GM23338 (cell line): ENCODE measurements at regions not wholly inside any gene's neighbourhood (a gene's known extent, or its start where the extent isn't known, plus 50 kb on each side); places are given as distances from the start of the nearest gene placed in this dataset.

Source experiments
- ATAC-seq: fragments of 200-7000 bp; cut with Tn5 transposase; 3 replicates; pipeline ENCODE4 v1.9.1; 2020
- DNase-seq: peaks from one replicate; pipeline ENCODE4 v3.0.0-alpha.2; 2015; ENCODE audit warnings: low spot score
- H2AFZ ChIP-seq: fragments of 200-600 bp; sonication (generic); 2 replicates; pipeline ENCODE4 v1.8.0; 2016; ENCODE audit warnings: antibody characterized with exemption, mild to moderate bottlenecking, moderate library complexity
- H3F3A ChIP-seq: fragments of 200-600 bp; sonication (generic); replicated peaks from 2 replicates; pipeline ENCODE4 v1.8.0; 2017; ENCODE audit warnings: antibody characterized with exemption, mixed run types, low read depth
- H3K27ac ChIP-seq: fragments of 200-600 bp; sonication (generic); 2 replicates; pipeline ENCODE4 v1.6.1; 2016; ENCODE audit warnings: low read depth
- H3K27me3 ChIP-seq: fragments of 200-600 bp; sonication (generic); 2 replicates; pipeline ENCODE4 v1.8.0; 2016; ENCODE audit warnings: mild to moderate bottlenecking, mixed run types, moderate library complexity; ENCODE audit not compliant: insufficient read depth
- H3K36me3 ChIP-seq: fragments of 200-600 bp; sonication (generic); 2 replicates; pipeline ENCODE4 v1.8.0; 2016; ENCODE audit warnings: mild to moderate bottlenecking; ENCODE audit not compliant: insufficient read depth
- H3K4me1 ChIP-seq: fragments of 200-600 bp; sonication (generic); 2 replicates; pipeline ENCODE4 v1.8.0; 2016; ENCODE audit warnings: mild to moderate bottlenecking, moderate library complexity; ENCODE audit not compliant: insufficient read depth
- H3K4me2 ChIP-seq: fragments of 200-600 bp; sonication (generic); 2 replicates; pipeline ENCODE4 v1.7.1; 2017; ENCODE audit warnings: mixed run types
- H3K4me3 ChIP-seq: fragments of 200-600 bp; sonication (generic); 2 replicates; pipeline ENCODE4 v1.6.1; 2016; ENCODE audit warnings: mixed run types
- H3K79me2 ChIP-seq: fragments of 200-600 bp; sonication (generic); replicated peaks from 2 replicates; pipeline ENCODE4 v1.8.0; 2017; ENCODE audit warnings: mild to moderate bottlenecking; ENCODE audit not compliant: insufficient read depth
- H3K9me2 ChIP-seq: fragments of 200-600 bp; sonication (generic); 2 replicates; pipeline ENCODE4 v1.8.0; 2017; ENCODE audit not compliant: insufficient read depth
- H4K20me1 ChIP-seq: fragments of 200-600 bp; sonication (generic); replicated peaks from 2 replicates; pipeline ENCODE4 v1.8.0; 2017; ENCODE audit warnings: mild to moderate bottlenecking; ENCODE audit not compliant: insufficient read depth
- H3K27ac Mint-ChIP-seq: 2 replicates; pipeline ENCODE4 v1.8.0; 2020; ENCODE audit warnings: inconsistent platforms, mild to moderate bottlenecking, moderate library complexity, mixed read lengths
- H3K27me3 Mint-ChIP-seq: 3 replicates; pipeline ENCODE4 v1.8.0; 2022; ENCODE audit warnings: low read depth, mild to moderate bottlenecking, moderate library complexity, mixed read lengths, inconsistent platforms; ENCODE audit not compliant: insufficient read depth, poor library complexity
- H3K36me3 Mint-ChIP-seq: 3 replicates; pipeline ENCODE4 v1.8.0; 2021; ENCODE audit warnings: low read depth, mild to moderate bottlenecking, inconsistent platforms, moderate library complexity, mixed read lengths
- H3K4me1 Mint-ChIP-seq: 3 replicates; pipeline ENCODE4 v1.8.0; 2020; ENCODE audit warnings: mild to moderate bottlenecking, inconsistent platforms, mixed read lengths
- H3K4me3 Mint-ChIP-seq: 3 replicates; pipeline ENCODE4 v1.8.0; 2021; ENCODE audit warnings: moderate library complexity, mild to moderate bottlenecking, inconsistent platforms, mixed read lengths
- H3K9me3 Mint-ChIP-seq: 3 replicates; pipeline ENCODE4 v1.8.0; 2020; ENCODE audit warnings: moderate library complexity, mild to moderate bottlenecking, inconsistent platforms, mixed read lengths
- CTCF ChIP-seq, 2 experiments: fragments of 200-600 bp in 1 of 2; sonication (generic) in 1 of 2; conservative IDR thresholded peaks; 2 replicates each; pipeline versions ENCODE4 v1.5.1 to v1.6.1; 2016 to 2017; ENCODE audit warnings: antibody characterized with exemption in 2 of 2, low read depth in 2 of 2, mild to moderate bottlenecking in 2 of 2, moderate library complexity in 1 of 2
- EZH2 ChIP-seq: fragments of 200-600 bp; sonication (generic); IDR thresholded peaks from one replicate; pipeline ENCODE4 v1.8.0; 2017; ENCODE audit warnings: antibody characterized with exemption, mild to moderate bottlenecking, low read depth; ENCODE audit not compliant: unreplicated experiment
- EZH2phosphoT487 ChIP-seq: fragments of 200-600 bp; sonication (generic); IDR thresholded peaks from one replicate; pipeline ENCODE4 v1.8.1; 2018; ENCODE audit warnings: antibody characterized with exemption; ENCODE audit not compliant: unreplicated experiment
- STAT1 ChIP-seq: IDR thresholded peaks from one replicate; pipeline ENCODE4 v1.6.1; 2016; ENCODE audit warnings: antibody characterized with exemption; ENCODE audit not compliant: unreplicated experiment
- ZNF114 ChIP-seq: fragments of 250-450 bp; sonication (Bioruptor Pico); IDR thresholded peaks from 2 replicates; pipeline ENCODE4 v1.5.0; 2020; ENCODE audit warnings: mild to moderate bottlenecking, moderate library complexity
- ZNF331 ChIP-seq: fragments of 250-450 bp; sonication (Bioruptor Pico); IDR thresholded peaks from 2 replicates; pipeline ENCODE4 v1.5.0; 2020; ENCODE audit warnings: low read depth, mild to moderate bottlenecking, moderate library complexity
- ZNF462 ChIP-seq: fragments of 250-450 bp; sonication (Bioruptor Pico); IDR thresholded peaks from 2 replicates; pipeline ENCODE4 v1.5.0; 2020; ENCODE audit warnings: mild to moderate bottlenecking, moderate library complexity
- TF ChIP-seq, protein P1 (sequence below): IDR thresholded peaks from one replicate; pipeline ENCODE4 v1.6.1; 2018; ENCODE audit warnings: antibody characterized with exemption; ENCODE audit not compliant: unreplicated experiment
- TF ChIP-seq, protein P2 (sequence below): IDR thresholded peaks from 2 replicates; pipeline ENCODE4 v1.6.1; 2016; ENCODE audit warnings: antibody characterized with exemption

- Histone ChIP-seq H3K27ac (no peak overlapping the region), H3K79me2 (no peaks in the 10 kb centered on the region), H3K4me1 (no peaks in the 10 kb centered on the region), H2AFZ (no peak overlapping the region; the same call in 1 of the 2 replicates), H3K9me2 (peaks cover 4% of the 10 kb centered on the region; the same call in 1 of the 2 replicates), H3F3A (no peaks in the 10 kb centered on the region), H3K4me3 (no peak overlapping the region), H3K36me3 (no peaks in the 10 kb centered on the region), H4K20me1 (no peaks in the 10 kb centered on the region), H3K27me3 (no peaks in the 10 kb centered on the region), H3K4me2 (no peak overlapping the region)
- H3K9me3 Mint-ChIP-seq, result no peaks in the 10 kb centered on the region
- TF ChIP-seq EZH2, result no peak
- TF ChIP-seq ZNF114 (CRISPR knock-in tag), result no peak
- TF ChIP-seq EZH2phosphoT487, result no peak
- DNase-seq (no peak), ATAC-seq (no peak)
- no peak overlapping the region for H3K27ac Mint-ChIP-seq
- no peaks in the 10 kb centered on the region for H3K36me3 Mint-ChIP-seq
- H3K4me3 Mint-ChIP-seq, result no peak overlapping the region
- H3K4me1 Mint-ChIP-seq, result peaks cover 3% of the 10 kb centered on the region; the same call in 2 of the 3 replicates
- H3K27me3 Mint-ChIP-seq, result no peaks in the 10 kb centered on the region
Measured at GRCh38 chr5:22916393-22916792, 63.2 kb upstream of the CDH12 start.

- Histone ChIP-seq H3K4me3 (no peak overlapping the region), H3K4me2 (peak overlapping the region; percentile 3; the same call in 1 of the 2 replicates)
- H3K27me3 Mint-ChIP-seq, result no peaks in the 10 kb centered on the region
- TF ChIP-seq CTCF (conservative IDR thresholded peaks at IDR 0.05; ENCODE audit: low read depth in 2 of 2) (no peak), ZNF331 (no peak), ZNF462 (CRISPR knock-in tag) (no peak), EZH2 (no peak), ZNF114 (CRISPR knock-in tag) (no peak), STAT1 (no peak)
- TF ChIP-seq, protein P1, sequence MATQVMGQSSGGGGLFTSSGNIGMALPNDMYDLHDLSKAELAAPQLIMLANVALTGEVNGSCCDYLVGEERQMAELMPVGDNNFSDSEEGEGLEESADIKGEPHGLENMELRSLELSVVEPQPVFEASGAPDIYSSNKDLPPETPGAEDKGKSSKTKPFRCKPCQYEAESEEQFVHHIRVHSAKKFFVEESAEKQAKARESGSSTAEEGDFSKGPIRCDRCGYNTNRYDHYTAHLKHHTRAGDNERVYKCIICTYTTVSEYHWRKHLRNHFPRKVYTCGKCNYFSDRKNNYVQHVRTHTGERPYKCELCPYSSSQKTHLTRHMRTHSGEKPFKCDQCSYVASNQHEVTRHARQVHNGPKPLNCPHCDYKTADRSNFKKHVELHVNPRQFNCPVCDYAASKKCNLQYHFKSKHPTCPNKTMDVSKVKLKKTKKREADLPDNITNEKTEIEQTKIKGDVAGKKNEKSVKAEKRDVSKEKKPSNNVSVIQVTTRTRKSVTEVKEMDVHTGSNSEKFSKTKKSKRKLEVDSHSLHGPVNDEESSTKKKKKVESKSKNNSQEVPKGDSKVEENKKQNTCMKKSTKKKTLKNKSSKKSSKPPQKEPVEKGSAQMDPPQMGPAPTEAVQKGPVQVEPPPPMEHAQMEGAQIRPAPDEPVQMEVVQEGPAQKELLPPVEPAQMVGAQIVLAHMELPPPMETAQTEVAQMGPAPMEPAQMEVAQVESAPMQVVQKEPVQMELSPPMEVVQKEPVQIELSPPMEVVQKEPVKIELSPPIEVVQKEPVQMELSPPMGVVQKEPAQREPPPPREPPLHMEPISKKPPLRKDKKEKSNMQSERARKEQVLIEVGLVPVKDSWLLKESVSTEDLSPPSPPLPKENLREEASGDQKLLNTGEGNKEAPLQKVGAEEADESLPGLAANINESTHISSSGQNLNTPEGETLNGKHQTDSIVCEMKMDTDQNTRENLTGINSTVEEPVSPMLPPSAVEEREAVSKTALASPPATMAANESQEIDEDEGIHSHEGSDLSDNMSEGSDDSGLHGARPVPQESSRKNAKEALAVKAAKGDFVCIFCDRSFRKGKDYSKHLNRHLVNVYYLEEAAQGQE, result no peak
- TF ChIP-seq, protein P2, sequence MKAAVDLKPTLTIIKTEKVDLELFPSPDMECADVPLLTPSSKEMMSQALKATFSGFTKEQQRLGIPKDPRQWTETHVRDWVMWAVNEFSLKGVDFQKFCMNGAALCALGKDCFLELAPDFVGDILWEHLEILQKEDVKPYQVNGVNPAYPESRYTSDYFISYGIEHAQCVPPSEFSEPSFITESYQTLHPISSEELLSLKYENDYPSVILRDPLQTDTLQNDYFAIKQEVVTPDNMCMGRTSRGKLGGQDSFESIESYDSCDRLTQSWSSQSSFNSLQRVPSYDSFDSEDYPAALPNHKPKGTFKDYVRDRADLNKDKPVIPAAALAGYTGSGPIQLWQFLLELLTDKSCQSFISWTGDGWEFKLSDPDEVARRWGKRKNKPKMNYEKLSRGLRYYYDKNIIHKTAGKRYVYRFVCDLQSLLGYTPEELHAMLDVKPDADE, result no peak
Measured at GRCh38 chr5:22911019-22911418, 57.9 kb upstream of the CDH12 start.

More at GRCh38 chr5:22911019-22911418, 57.9 kb upstream of the CDH12 start:
- no peaks in the 10 kb centered on the region for H3K4me1 ChIP-seq
- H3K4me1 Mint-ChIP-seq, result peaks cover 14% of the 10 kb centered on the region; the same call in 2 of the 3 replicates
- no peak overlapping the region for H3K4me3 Mint-ChIP-seq
- ATAC-seq (peak; percentile 85), DNase-seq (peak; percentile 52)
- no peak overlapping the region for H2AFZ ChIP-seq
- no peak overlapping the region for H3K27ac ChIP-seq
- no peaks in the 10 kb centered on the region for H3K27me3 ChIP-seq
- H3K9me3 Mint-ChIP-seq, result no peaks in the 10 kb centered on the region
- H3K79me2 ChIP-seq, result no peaks in the 10 kb centered on the region
- no peaks in the 10 kb centered on the region for H4K20me1 ChIP-seq
- no peaks in the 10 kb centered on the region for H3F3A ChIP-seq
- no peaks in the 10 kb centered on the region for H3K9me2 ChIP-seq
- no peaks in the 10 kb centered on the region for H3K36me3 ChIP-seq
- no peaks in the 10 kb centered on the region for H3K36me3 Mint-ChIP-seq
- H3K27ac Mint-ChIP-seq, result no peak overlapping the region
